ENCODE measurements at regions not wholly inside any gene's neighbourhood (a gene's known extent, or its start where the extent isn't known, plus 50 kb on each side); places are given as distances from the start of the nearest gene placed in this dataset.

DNA sequence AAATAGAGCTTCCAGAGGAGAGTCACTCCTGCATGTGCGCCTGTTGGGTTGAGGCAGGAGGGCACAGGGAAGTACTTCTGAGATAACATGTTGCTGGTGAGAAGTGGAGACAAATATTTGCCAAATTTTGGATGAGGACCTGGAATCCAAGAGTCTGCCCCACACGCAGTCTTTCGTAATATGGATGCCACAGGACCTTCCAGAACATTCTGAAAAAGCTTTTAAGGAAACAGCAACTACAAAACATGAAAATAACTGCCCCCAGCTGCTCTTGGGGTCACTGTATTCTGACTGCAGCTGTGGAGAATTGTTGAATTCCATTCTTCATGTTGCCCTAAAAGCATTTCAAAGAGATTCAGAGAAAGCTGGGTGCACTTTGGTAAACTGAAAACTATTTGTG is 227.5 kb downstream of the C1D start:
- Histone ChIP-seq H3K79me2 (replicated peaks; ENCODE audit: insufficient read depth) (no peaks in the 10 kb centered on the region), H3K4me1 (ENCODE audit: insufficient read depth) (no peaks in the 10 kb centered on the region), H2AFZ (peak overlapping the region; percentile 18; the same call in 1 of the 2 replicates), H4K20me1 (replicated peaks; ENCODE audit: insufficient read depth) (no peaks in the 10 kb centered on the region), H3K36me3 (ENCODE audit: insufficient read depth) (no peaks in the 10 kb centered on the region), H3K27ac (ENCODE audit: low read depth) (no peak overlapping the region), H3K4me2 (no peak overlapping the region), H3F3A (replicated peaks; ENCODE audit: low read depth) (no peaks in the 10 kb centered on the region), H3K9me2 (ENCODE audit: insufficient read depth) (no peaks in the 10 kb centered on the region), H3K4me3 (no peak overlapping the region), H3K27me3 (ENCODE audit: insufficient read depth) (no peaks in the 10 kb centered on the region)
- ATAC-seq (no peak), DNase-seq (ENCODE audit: low spot score) (no peak)
- Mint-ChIP-seq H3K4me3 (no peak overlapping the region), H3K36me3 (ENCODE audit: low read depth) (no peaks in the 10 kb centered on the region), H3K4me1 (no peaks in the 10 kb centered on the region), H3K9me3 (no peaks in the 10 kb centered on the region; the same call in 2 of the 3 replicates), H3K27ac (no peak overlapping the region), H3K27me3 (ENCODE audit: insufficient read depth, low read depth, poor library complexity) (peaks cover 2% of the 10 kb centered on the region)
- no peak for TF ChIP-seq POLR2AphosphoS5 (IDR thresholded peaks at IDR 0.05; ENCODE audit: low read depth)
- TF ChIP-seq STAT1 (IDR thresholded peaks at IDR 0.05; ENCODE audit: unreplicated experiment): no peak
- TF ChIP-seq, protein P1, sequence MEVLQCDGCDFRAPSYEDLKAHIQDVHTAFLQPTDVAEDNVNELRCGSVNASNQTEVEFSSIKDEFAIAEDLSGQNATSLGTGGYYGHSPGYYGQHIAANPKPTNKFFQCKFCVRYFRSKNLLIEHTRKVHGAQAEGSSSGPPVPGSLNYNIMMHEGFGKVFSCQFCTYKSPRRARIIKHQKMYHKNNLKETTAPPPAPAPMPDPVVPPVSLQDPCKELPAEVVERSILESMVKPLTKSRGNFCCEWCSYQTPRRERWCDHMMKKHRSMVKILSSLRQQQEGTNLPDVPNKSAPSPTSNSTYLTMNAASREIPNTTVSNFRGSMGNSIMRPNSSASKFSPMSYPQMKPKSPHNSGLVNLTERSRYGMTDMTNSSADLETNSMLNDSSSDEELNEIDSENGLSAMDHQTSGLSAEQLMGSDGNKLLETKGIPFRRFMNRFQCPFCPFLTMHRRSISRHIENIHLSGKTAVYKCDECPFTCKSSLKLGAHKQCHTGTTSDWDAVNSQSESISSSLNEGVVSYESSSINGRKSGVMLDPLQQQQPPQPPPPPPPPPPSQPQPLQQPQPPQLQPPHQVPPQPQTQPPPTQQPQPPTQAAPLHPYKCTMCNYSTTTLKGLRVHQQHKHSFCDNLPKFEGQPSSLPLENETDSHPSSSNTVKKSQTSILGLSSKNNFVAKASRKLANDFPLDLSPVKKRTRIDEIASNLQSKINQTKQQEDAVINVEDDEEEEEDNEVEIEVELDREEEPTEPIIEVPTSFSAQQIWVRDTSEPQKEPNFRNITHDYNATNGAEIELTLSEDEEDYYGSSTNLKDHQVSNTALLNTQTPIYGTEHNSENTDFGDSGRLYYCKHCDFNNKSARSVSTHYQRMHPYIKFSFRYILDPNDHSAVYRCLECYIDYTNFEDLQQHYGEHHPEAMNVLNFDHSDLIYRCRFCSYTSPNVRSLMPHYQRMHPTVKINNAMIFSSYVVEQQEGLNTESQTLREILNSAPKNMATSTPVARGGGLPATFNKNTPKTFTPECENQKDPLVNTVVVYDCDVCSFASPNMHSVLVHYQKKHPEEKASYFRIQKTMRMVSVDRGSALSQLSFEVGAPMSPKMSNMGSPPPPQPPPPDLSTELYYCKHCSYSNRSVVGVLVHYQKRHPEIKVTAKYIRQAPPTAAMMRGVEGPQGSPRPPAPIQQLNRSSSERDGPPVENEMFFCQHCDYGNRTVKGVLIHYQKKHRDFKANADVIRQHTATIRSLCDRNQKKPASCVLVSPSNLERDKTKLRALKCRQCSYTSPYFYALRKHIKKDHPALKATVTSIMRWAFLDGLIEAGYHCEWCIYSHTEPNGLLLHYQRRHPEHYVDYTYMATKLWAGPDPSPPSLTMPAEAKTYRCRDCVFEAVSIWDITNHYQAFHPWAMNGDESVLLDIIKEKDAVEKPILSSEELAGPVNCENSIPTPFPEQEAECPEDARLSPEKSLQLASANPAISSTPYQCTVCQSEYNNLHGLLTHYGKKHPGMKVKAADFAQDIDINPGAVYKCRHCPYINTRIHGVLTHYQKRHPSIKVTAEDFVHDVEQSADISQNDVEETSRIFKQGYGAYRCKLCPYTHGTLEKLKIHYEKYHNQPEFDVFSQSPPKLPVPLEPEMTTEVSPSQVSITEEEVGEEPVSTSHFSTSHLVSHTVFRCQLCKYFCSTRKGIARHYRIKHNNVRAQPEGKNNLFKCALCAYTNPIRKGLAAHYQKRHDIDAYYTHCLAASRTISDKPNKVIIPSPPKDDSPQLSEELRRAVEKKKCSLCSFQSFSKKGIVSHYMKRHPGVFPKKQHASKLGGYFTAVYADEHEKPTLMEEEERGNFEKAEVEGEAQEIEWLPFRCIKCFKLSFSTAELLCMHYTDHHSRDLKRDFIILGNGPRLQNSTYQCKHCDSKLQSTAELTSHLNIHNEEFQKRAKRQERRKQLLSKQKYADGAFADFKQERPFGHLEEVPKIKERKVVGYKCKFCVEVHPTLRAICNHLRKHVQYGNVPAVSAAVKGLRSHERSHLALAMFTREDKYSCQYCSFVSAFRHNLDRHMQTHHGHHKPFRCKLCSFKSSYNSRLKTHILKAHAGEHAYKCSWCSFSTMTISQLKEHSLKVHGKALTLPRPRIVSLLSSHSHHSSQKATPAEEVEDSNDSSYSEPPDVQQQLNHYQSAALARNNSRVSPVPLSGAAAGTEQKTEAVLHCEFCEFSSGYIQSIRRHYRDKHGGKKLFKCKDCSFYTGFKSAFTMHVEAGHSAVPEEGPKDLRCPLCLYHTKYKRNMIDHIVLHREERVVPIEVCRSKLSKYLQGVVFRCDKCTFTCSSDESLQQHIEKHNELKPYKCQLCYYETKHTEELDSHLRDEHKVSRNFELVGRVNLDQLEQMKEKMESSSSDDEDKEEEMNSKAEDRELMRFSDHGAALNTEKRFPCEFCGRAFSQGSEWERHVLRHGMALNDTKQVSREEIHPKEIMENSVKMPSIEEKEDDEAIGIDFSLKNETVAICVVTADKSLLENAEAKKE (CRISPR knock-in tag; IDR thresholded peaks at IDR 0.05): no peak
- TF ChIP-seq EZH2phosphoT487 (IDR thresholded peaks at IDR 0.05; ENCODE audit: unreplicated experiment): no peak
- TF ChIP-seq REST (IDR thresholded peaks at IDR 0.05; ENCODE audit: unreplicated experiment): no peak
- TF ChIP-seq NANOG (IDR thresholded peaks at IDR 0.05; ENCODE audit: borderline replicate concordance): no peak
- no peak for TF ChIP-seq JUNB (IDR thresholded peaks at IDR 0.05; ENCODE audit: unreplicated experiment)
- TF ChIP-seq EZH2 (IDR thresholded peaks at IDR 0.05; ENCODE audit: low read depth, unreplicated experiment): no peak
- TF ChIP-seq CREB1 (CRISPR knock-in tag; IDR thresholded peaks at IDR 0.05; ENCODE audit: low read depth): no peak
- TF ChIP-seq ZNF331 (CRISPR knock-in tag; IDR thresholded peaks at IDR 0.05; ENCODE audit: low read depth): no peak
- TF ChIP-seq, protein P2, sequence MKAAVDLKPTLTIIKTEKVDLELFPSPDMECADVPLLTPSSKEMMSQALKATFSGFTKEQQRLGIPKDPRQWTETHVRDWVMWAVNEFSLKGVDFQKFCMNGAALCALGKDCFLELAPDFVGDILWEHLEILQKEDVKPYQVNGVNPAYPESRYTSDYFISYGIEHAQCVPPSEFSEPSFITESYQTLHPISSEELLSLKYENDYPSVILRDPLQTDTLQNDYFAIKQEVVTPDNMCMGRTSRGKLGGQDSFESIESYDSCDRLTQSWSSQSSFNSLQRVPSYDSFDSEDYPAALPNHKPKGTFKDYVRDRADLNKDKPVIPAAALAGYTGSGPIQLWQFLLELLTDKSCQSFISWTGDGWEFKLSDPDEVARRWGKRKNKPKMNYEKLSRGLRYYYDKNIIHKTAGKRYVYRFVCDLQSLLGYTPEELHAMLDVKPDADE (IDR thresholded peaks at IDR 0.05): no peak
- no peak for TF ChIP-seq ZNF114 (CRISPR knock-in tag; IDR thresholded peaks at IDR 0.05)
- TF ChIP-seq, protein P3, sequence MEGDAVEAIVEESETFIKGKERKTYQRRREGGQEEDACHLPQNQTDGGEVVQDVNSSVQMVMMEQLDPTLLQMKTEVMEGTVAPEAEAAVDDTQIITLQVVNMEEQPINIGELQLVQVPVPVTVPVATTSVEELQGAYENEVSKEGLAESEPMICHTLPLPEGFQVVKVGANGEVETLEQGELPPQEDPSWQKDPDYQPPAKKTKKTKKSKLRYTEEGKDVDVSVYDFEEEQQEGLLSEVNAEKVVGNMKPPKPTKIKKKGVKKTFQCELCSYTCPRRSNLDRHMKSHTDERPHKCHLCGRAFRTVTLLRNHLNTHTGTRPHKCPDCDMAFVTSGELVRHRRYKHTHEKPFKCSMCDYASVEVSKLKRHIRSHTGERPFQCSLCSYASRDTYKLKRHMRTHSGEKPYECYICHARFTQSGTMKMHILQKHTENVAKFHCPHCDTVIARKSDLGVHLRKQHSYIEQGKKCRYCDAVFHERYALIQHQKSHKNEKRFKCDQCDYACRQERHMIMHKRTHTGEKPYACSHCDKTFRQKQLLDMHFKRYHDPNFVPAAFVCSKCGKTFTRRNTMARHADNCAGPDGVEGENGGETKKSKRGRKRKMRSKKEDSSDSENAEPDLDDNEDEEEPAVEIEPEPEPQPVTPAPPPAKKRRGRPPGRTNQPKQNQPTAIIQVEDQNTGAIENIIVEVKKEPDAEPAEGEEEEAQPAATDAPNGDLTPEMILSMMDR (conservative IDR thresholded peaks at IDR 0.05; ENCODE audit: low read depth in 2 of 2): no peak
